IMR-90 (cell line): ENCODE measurements at regions not wholly inside any gene's neighbourhood (a gene's known extent, or its start where the extent isn't known, plus 50 kb on each side); places are given as distances from the start of the nearest gene placed in this dataset.
A peak's percentile ranks its signal among the peaks of the same experiment; 100 is the strongest.

ENCODE experiments used
- ATAC-seq: fragments of 200-7000 bp; cut with Tn5 transposase; 2 replicates; pipeline ENCODE4 v1.9.1; 2020; ENCODE audit warnings: low read depth, mild to moderate bottlenecking, moderate library complexity
- BruUV-seq: library from RNA; stranded (reverse); fragments of 400-500 nt; replicated peaks from 2 replicates; lab custom pipeline; 2021; lab: Mats Ljungman, UMichigan
- CTCF ChIA-PET: fragments of 300-600 bp; formaldehyde crosslinking; extraction: SDS; loops from one replicate; lab custom pipeline; 2021; ENCODE audit warnings: antibody characterized with exemption; lab: Yijun Ruan, JAX
- POLR2A ChIA-PET: fragments of 300-600 bp; sonication (Branson Sonifier 250); formaldehyde crosslinking; loops from one replicate; lab custom pipeline; 2022; ENCODE audit warnings: antibody characterized with exemption; ENCODE audit not compliant: unreplicated experiment; lab: Charles Lee
- DNase-seq: peaks from one replicate; pipeline ENCODE4 v3.0.0; 2013
- H2AFZ ChIP-seq: replicated peaks from 2 replicates; pipeline ENCODE3; 2013; ENCODE audit warnings: low read length, mild to moderate bottlenecking; ENCODE audit not compliant: poor library complexity
- H2AK5ac ChIP-seq: 2 replicates; pipeline ENCODE4 v1.6.1; 2013; ENCODE audit warnings: low read depth, low read length, inconsistent platforms
- H2AK9ac ChIP-seq: replicated peaks from 2 replicates; pipeline ENCODE3; 2013; ENCODE audit warnings: mild to moderate bottlenecking, low read depth, low read length, moderate library complexity; ENCODE audit not compliant: poor library complexity
- H2BK120ac ChIP-seq: 2 replicates; pipeline ENCODE4 v1.6.1; 2013; ENCODE audit warnings: low read depth, low read length, inconsistent platforms
- H2BK15ac ChIP-seq: 3 replicates; pipeline ENCODE4 v1.6.1; 2013; ENCODE audit warnings: low read depth, low read length, inconsistent platforms
- H2BK20ac ChIP-seq: 2 replicates; pipeline ENCODE4 v1.6.1; 2013; ENCODE audit warnings: low read depth, mild to moderate bottlenecking, inconsistent platforms, low read length, moderate library complexity
- H2BK5ac ChIP-seq: 2 replicates; pipeline ENCODE4 v1.6.1; 2013; ENCODE audit warnings: mild to moderate bottlenecking, low read depth, low read length, inconsistent platforms; ENCODE audit not compliant: poor library complexity, severe bottlenecking
- H3K14ac ChIP-seq: replicated peaks from 2 replicates; pipeline ENCODE4 v1.6.1; 2013; ENCODE audit warnings: low read depth, low read length, inconsistent platforms
- H3K18ac ChIP-seq: 2 replicates; pipeline ENCODE4 v1.6.1; 2013; ENCODE audit warnings: low read depth, low read length, control low read depth
- H3K23ac ChIP-seq: 2 replicates; pipeline ENCODE4 v1.6.1; 2013; ENCODE audit warnings: low read depth, low read length, inconsistent platforms
- H3K27ac ChIP-seq: 2 replicates; pipeline ENCODE4 v1.5.1; 2013; ENCODE audit warnings: mild to moderate bottlenecking, control low read depth, low read length; ENCODE audit not compliant: insufficient read depth
- H3K27me3 ChIP-seq: 2 replicates; pipeline ENCODE4 v1.6.1; 2013; ENCODE audit warnings: low read length; ENCODE audit not compliant: control insufficient read depth, insufficient read depth
- H3K36me3 ChIP-seq: 2 replicates; pipeline ENCODE4 v1.6.1; 2013; ENCODE audit warnings: low read length, mixed read lengths; ENCODE audit not compliant: control insufficient read depth, insufficient read depth
- H3K4ac ChIP-seq: 2 replicates; pipeline ENCODE4 v1.6.1; 2013; ENCODE audit warnings: low read depth, low read length, inconsistent platforms
- H3K4me1 ChIP-seq: 2 replicates; pipeline ENCODE4 v1.6.1; 2013; ENCODE audit warnings: low read length, mixed read lengths; ENCODE audit not compliant: control insufficient read depth, insufficient read depth
- H3K4me2 ChIP-seq: 2 replicates; pipeline ENCODE4 v1.6.1; 2013; ENCODE audit warnings: low read depth, mild to moderate bottlenecking, control low read depth, low read length, moderate library complexity
- H3K4me3 ChIP-seq: 2 replicates; pipeline ENCODE4 v1.5.1; 2013; ENCODE audit warnings: low read depth, mild to moderate bottlenecking, control low read depth, low read length, moderate library complexity; ENCODE audit not compliant: insufficient read depth
- H3K56ac ChIP-seq: 2 replicates; pipeline ENCODE4 v1.6.1; 2013; ENCODE audit warnings: low read length, inconsistent platforms; ENCODE audit not compliant: insufficient read depth; ENCODE audit errors: extremely low read depth
- H3K79me1 ChIP-seq, 2 experiments: 2 replicates each; pipeline ENCODE4 v1.6.1; 2013; ENCODE audit warnings: low read length in 2 of 2, inconsistent platforms in 1 of 2, low read depth in 1 of 2
- H3K9ac ChIP-seq: 2 replicates; pipeline ENCODE4 v1.6.1; 2013; ENCODE audit warnings: low read depth, low read length, control low read depth
- H3K9me1 ChIP-seq: 2 replicates; pipeline ENCODE4 v1.6.1; 2013; ENCODE audit warnings: low read length, inconsistent platforms; ENCODE audit not compliant: insufficient read depth
- H3K9me3 ChIP-seq: 2 replicates; pipeline ENCODE4 v1.6.1; 2013; ENCODE audit warnings: low read length; ENCODE audit not compliant: control insufficient read depth, insufficient read depth
- H4K20me1 ChIP-seq: 2 replicates; pipeline ENCODE4 v1.6.1; 2013; ENCODE audit warnings: low read length, inconsistent platforms; ENCODE audit not compliant: insufficient read depth
- H4K5ac ChIP-seq: 2 replicates; pipeline ENCODE4 v1.6.1; 2013; ENCODE audit warnings: mild to moderate bottlenecking, low read depth, low read length, control low read depth
- H4K8ac ChIP-seq, 2 experiments: 2 replicates each; pipeline ENCODE4 v1.6.1; 2013; ENCODE audit warnings: low read depth in 2 of 2, low read length in 2 of 2, control low read depth in 1 of 2, inconsistent platforms in 1 of 2
- H4K91ac ChIP-seq: 2 replicates; pipeline ENCODE4 v1.6.1; 2013; ENCODE audit warnings: low read depth, low read length, inconsistent platforms; ENCODE audit not compliant: insufficient read depth
- FOS ChIP-seq: fragments of 150-350 bp; IDR thresholded peaks from 2 replicates; pipeline ENCODE4 v1.6.1; 2016; ENCODE audit warnings: low read depth, low read length
- MAFK ChIP-seq: IDR thresholded peaks from 2 replicates; pipeline ENCODE4 v1.6.1; 2012; ENCODE audit warnings: low read depth, low read length, improper control_type of control experiment
- MAZ ChIP-seq: IDR thresholded peaks from 2 replicates; pipeline ENCODE4 v1.6.1; 2012; ENCODE audit warnings: low read depth, mild to moderate bottlenecking, low read length, improper control_type of control experiment, moderate library complexity, borderline replicate concordance
- MXI1 ChIP-seq: IDR thresholded peaks from 2 replicates; pipeline ENCODE4 v1.6.1; 2012; ENCODE audit warnings: low read depth, mild to moderate bottlenecking, low read length, moderate library complexity, borderline replicate concordance
- RFX5 ChIP-seq: IDR thresholded peaks from 2 replicates; pipeline ENCODE4 v1.8.0; 2012; ENCODE audit warnings: low read depth, mild to moderate bottlenecking, low read length, moderate library complexity
- WGBS, 2 experiments: methylation state at CpG; one replicate each; pipeline versions ENCODE4 v1.1.5 to v1.1.7; 2013; ENCODE audit warnings: missing lambda C conversion rate in 2 of 2; ENCODE audit not compliant: insufficient read length in 1 of 2; ENCODE audit errors: extremely low coverage in 2 of 2; 5-methylcytosine and 5-hydroxymethylcytosine counted together
- dilution Hi-C: fragments of 300-500 bp; cut with HindIII; formaldehyde crosslinking; loops from one replicate; pipeline ENCODE4 v1.14.3; 2018; ENCODE audit warnings: low sequenced_read_pairs; ENCODE audit not compliant: unreplicated experiment
- in situ Hi-C: fragments of 300-500 bp; cut with MboI; formaldehyde crosslinking; loops from 3 replicates; pipeline ENCODE4 v1.14.3; 2019; ENCODE audit warnings: low sequenced_read_pairs, inconsistent platforms, mixed read lengths
- intact Hi-C: fragments of 100-400 bp; cut with micrococcal nuclease; formaldehyde crosslinking; loops from 2 replicates; pipeline ENCODE4 v1.10.0; 2022
- TF ChIP-seq, protein P1 (sequence below): conservative IDR thresholded peaks from 2 replicates; pipeline ENCODE4 v1.5.1; 2012; ENCODE audit warnings: mild to moderate bottlenecking, low read depth, low read length, improper control_type of control experiment

GRCh38 chr9:91090130-91090410 lies 271.6 kb downstream of the AUH start:
- Histone ChIP-seq H3K4me2 (no peak overlapping the region), H3K36me3 (no peaks in the 10 kb centered on the region), H2BK15ac (peak overlapping the region; percentile 6; the same call in 1 of the 3 replicates), H3K4ac (peak overlapping the region; percentile 47), H4K20me1 (no peaks in the 10 kb centered on the region), H4K8ac (peak overlapping the region; percentile 35 to 36; a peak in 3 of 4 replicates), H3K56ac (no peak overlapping the region), H4K91ac (peak overlapping the region; percentile 47), H2BK20ac (peak overlapping the region; percentile 51), H2AFZ (peak overlapping the region; percentile 68), H2BK120ac (peak overlapping the region; percentile 77), H3K4me3 (no peak overlapping the region), H2BK5ac (peak overlapping the region; percentile 29), H2AK5ac (peak overlapping the region; percentile 31), H3K27ac (peak overlapping the region; percentile 21), H3K9me3 (no peaks in the 10 kb centered on the region), H2AK9ac (peak overlapping the region; percentile 60), H3K79me1 (no peaks in the 10 kb centered on the region), H4K5ac (peak overlapping the region; percentile 60), H3K9me1 (0 out of 2 replicates have a peak, but pooled peaks cover 3% of the 10 kb centered on the region), H3K18ac (peak overlapping the region; percentile 39), H3K23ac (no peak overlapping the region), H3K9ac (no peak overlapping the region), H3K4me1 (peaks cover 11% of the 10 kb centered on the region), H3K27me3 (no peaks in the 10 kb centered on the region), H3K14ac (peak overlapping the region; percentile 63)
- in situ Hi-C loops (no loop called here), intact Hi-C loops (no loop called here), dilution Hi-C loops (no loop called here)
- BruUV-seq: no TSS peak
- ChIA-PET POLR2A (interaction anchor here (0.8 kb wide), 1 partner anchor 330 kb away, joined by 5 read pairs; no protein-coding TSS in a partner anchor), CTCF (interaction anchor here (0.9 to 2.1 kb wide), 10 partner anchors 18 to 336 kb away, joined by 3 to 13 read pairs (median 4); partner anchors contain the start of gene NFIL3)
- TF ChIP-seq RFX5 (no peak), FOS (no peak), MAZ (no peak), MAFK (no peak), MXI1 (no peak)
- TF ChIP-seq, protein P1, sequence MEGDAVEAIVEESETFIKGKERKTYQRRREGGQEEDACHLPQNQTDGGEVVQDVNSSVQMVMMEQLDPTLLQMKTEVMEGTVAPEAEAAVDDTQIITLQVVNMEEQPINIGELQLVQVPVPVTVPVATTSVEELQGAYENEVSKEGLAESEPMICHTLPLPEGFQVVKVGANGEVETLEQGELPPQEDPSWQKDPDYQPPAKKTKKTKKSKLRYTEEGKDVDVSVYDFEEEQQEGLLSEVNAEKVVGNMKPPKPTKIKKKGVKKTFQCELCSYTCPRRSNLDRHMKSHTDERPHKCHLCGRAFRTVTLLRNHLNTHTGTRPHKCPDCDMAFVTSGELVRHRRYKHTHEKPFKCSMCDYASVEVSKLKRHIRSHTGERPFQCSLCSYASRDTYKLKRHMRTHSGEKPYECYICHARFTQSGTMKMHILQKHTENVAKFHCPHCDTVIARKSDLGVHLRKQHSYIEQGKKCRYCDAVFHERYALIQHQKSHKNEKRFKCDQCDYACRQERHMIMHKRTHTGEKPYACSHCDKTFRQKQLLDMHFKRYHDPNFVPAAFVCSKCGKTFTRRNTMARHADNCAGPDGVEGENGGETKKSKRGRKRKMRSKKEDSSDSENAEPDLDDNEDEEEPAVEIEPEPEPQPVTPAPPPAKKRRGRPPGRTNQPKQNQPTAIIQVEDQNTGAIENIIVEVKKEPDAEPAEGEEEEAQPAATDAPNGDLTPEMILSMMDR: 0 out of 2 replicates have a peak, but pooled peaks have one; percentile 1
- 0% methylated on average over 1 of the region's 5 CpGs; no CpG with 5 or more reads in 1 of the 2 experiments for WGBS, 2 experiments
- ATAC-seq: peak; percentile 33; the same call in 1 of the 2 replicates
- DNase-seq: no peak
